HL-60 (cell line): ENCODE measurements at regions not wholly inside any gene's neighbourhood (a gene's known extent, or its start where the extent isn't known, plus 50 kb on each side); places are given as distances from the start of the nearest gene placed in this dataset.

ENCODE experiments used
- GABPA ChIP-seq: IDR thresholded peaks from 2 replicates; pipeline ENCODE4 v1.6.1; 2012; ENCODE audit warnings: low read depth
- POLR2AphosphoS5 ChIP-seq: IDR thresholded peaks from 2 replicates; pipeline ENCODE4 v1.6.1; 2012; ENCODE audit warnings: low read depth
- TF ChIP-seq, protein P1 (sequence below): IDR thresholded peaks from one replicate; pipeline ENCODE4 v1.5.1; 2011; ENCODE audit warnings: low read length, control low read depth, inconsistent platforms; ENCODE audit not compliant: insufficient read depth
- TF ChIP-seq, protein P2 (sequence below): IDR thresholded peaks from 2 replicates; pipeline ENCODE4 v1.6.1; 2012; ENCODE audit warnings: low read depth; ENCODE audit not compliant: insufficient replicate concordance

DNA sequence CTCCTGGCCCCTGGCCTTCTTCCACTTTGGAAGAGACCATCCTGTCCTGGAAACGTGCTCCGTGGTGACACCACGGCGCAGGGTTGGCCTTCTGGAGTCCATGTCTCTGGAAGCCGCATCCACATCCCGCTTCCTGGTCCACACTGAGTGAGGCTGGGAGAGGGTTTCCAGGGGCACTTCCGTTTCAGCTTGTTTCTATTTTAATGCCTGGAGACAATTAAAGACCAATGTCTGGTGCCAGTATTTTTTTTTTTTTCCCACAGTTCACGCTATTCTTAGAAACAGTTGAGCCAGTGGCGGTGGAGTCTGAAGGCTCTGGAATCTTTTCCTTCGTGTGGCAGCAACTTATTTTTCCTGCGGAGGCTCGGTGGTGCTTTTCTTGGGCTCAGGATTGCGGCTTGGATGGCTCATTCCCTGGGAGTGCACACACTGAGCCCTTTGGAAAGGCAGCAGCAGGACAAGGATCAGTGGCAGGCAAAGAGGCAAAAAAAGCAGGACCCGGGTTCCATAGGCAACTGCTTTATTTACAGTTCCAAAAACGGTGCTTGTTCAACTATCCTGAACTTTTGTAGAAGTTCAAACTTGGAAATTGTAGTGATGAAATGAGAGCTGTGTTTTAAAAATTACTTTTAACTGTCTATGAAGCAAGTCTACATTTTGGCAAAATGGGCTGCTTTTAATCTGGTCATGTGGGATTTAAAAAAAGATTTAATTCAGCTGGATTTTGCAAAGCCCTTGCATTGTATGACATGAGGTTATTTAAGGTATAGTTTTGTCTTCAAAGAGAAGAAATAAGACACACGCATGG lies 202.8 kb downstream of the BAMBI start:
- TF ChIP-seq GABPA: no peak
- TF ChIP-seq, protein P1, sequence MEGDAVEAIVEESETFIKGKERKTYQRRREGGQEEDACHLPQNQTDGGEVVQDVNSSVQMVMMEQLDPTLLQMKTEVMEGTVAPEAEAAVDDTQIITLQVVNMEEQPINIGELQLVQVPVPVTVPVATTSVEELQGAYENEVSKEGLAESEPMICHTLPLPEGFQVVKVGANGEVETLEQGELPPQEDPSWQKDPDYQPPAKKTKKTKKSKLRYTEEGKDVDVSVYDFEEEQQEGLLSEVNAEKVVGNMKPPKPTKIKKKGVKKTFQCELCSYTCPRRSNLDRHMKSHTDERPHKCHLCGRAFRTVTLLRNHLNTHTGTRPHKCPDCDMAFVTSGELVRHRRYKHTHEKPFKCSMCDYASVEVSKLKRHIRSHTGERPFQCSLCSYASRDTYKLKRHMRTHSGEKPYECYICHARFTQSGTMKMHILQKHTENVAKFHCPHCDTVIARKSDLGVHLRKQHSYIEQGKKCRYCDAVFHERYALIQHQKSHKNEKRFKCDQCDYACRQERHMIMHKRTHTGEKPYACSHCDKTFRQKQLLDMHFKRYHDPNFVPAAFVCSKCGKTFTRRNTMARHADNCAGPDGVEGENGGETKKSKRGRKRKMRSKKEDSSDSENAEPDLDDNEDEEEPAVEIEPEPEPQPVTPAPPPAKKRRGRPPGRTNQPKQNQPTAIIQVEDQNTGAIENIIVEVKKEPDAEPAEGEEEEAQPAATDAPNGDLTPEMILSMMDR: no peak
- TF ChIP-seq, protein P2, sequence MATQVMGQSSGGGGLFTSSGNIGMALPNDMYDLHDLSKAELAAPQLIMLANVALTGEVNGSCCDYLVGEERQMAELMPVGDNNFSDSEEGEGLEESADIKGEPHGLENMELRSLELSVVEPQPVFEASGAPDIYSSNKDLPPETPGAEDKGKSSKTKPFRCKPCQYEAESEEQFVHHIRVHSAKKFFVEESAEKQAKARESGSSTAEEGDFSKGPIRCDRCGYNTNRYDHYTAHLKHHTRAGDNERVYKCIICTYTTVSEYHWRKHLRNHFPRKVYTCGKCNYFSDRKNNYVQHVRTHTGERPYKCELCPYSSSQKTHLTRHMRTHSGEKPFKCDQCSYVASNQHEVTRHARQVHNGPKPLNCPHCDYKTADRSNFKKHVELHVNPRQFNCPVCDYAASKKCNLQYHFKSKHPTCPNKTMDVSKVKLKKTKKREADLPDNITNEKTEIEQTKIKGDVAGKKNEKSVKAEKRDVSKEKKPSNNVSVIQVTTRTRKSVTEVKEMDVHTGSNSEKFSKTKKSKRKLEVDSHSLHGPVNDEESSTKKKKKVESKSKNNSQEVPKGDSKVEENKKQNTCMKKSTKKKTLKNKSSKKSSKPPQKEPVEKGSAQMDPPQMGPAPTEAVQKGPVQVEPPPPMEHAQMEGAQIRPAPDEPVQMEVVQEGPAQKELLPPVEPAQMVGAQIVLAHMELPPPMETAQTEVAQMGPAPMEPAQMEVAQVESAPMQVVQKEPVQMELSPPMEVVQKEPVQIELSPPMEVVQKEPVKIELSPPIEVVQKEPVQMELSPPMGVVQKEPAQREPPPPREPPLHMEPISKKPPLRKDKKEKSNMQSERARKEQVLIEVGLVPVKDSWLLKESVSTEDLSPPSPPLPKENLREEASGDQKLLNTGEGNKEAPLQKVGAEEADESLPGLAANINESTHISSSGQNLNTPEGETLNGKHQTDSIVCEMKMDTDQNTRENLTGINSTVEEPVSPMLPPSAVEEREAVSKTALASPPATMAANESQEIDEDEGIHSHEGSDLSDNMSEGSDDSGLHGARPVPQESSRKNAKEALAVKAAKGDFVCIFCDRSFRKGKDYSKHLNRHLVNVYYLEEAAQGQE: no peak
- no peak for TF ChIP-seq POLR2AphosphoS5
